Fibroblast of pulmonary artery (primary cell): ENCODE measurements at regions not wholly inside any gene's neighbourhood (a gene's known extent, or its start where the extent isn't known, plus 50 kb on each side); places are given as distances from the start of the nearest gene placed in this dataset.

ENCODE experiments used
- DNase-seq: peaks from one replicate; pipeline ENCODE4 v3.0.0-alpha.2; 2010; ENCODE audit warnings: low read depth
- H3K4me3 ChIP-seq: replicated peaks from 2 replicates; pipeline ENCODE4 v1.5.1; 2011; ENCODE audit warnings: low read depth, mild to moderate bottlenecking, control low read depth, low read length, moderate library complexity
- TF ChIP-seq, protein P1 (sequence below): IDR thresholded peaks from 2 replicates; pipeline ENCODE4 v1.5.1; 2011; ENCODE audit warnings: mild to moderate bottlenecking, control low read depth, low read length, inconsistent platforms; ENCODE audit errors: missing control alignments

GRCh38 chr4:15150631-15151030 is 148.3 kb downstream of the CPEB2 start:
- no peak overlapping the region for H3K4me3 ChIP-seq
- no peak for DNase-seq
- TF ChIP-seq, protein P1, sequence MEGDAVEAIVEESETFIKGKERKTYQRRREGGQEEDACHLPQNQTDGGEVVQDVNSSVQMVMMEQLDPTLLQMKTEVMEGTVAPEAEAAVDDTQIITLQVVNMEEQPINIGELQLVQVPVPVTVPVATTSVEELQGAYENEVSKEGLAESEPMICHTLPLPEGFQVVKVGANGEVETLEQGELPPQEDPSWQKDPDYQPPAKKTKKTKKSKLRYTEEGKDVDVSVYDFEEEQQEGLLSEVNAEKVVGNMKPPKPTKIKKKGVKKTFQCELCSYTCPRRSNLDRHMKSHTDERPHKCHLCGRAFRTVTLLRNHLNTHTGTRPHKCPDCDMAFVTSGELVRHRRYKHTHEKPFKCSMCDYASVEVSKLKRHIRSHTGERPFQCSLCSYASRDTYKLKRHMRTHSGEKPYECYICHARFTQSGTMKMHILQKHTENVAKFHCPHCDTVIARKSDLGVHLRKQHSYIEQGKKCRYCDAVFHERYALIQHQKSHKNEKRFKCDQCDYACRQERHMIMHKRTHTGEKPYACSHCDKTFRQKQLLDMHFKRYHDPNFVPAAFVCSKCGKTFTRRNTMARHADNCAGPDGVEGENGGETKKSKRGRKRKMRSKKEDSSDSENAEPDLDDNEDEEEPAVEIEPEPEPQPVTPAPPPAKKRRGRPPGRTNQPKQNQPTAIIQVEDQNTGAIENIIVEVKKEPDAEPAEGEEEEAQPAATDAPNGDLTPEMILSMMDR, result no peak

- TF ChIP-seq, protein P1, result no peak
- no peak overlapping the region for H3K4me3 ChIP-seq
- no peak for DNase-seq
Measured at GRCh38 chr4:15151033-15151432, 148.8 kb downstream of the CPEB2 start.

DNA sequence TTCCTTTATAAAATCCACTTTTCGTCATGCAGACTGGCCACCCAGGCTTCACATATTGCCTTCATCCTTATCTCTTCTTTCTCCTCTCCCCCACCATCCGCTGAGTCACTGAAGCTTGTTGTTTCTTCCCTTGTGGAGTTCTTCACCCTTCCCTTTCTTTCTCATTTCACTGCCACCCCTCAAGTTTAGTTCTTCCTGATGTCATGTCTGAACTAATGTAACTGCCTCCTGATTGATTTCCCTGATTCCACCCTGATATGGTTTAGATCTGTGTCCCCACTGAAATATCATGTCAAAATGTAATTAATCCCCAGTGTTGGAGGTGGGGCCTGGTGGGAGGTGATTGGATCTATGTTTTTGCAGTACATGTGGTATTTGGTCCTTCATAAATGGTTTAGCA is 151.4 kb downstream of the CPEB2 start:
- no peak overlapping the region for H3K4me3 ChIP-seq
- DNase-seq, result peak; percentile 70
- TF ChIP-seq, protein P1, result no peak

GRCh38 chr4:15158406-15159091 is 156.3 kb downstream of the CPEB2 start:
- TF ChIP-seq, protein P1, result no peak
- no peak overlapping the region for H3K4me3 ChIP-seq
- DNase-seq, result no peak

DNA sequence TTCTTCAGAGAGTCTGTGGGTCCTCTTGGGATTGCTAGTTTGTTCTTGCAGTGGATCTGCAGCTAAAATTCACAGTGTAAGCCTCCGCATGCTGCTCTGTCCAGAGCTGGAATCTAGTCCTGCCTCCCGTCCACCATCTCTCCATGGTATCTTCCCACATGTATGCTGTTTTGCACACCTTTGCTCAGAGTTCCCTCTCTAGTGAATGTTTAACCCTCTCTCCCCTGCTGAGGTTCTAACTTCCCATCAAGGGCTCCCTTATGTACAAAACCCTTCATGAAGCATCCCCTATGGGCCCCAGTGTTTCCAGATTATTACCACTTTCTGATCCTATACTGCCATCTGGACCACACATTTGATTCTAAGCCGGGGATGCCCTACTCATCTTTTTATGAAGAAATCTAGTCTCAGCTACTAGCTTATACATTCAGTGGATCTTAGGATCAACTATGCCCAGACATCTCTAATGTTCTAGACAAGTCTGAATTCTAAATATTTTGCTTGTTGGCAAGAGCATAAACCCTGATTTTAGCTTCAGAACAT is 157.3 kb downstream of the CPEB2 start:
- DNase-seq, result no peak
- TF ChIP-seq, protein P1, result no peak
- H3K4me3 ChIP-seq, result no peak overlapping the region

DNA sequence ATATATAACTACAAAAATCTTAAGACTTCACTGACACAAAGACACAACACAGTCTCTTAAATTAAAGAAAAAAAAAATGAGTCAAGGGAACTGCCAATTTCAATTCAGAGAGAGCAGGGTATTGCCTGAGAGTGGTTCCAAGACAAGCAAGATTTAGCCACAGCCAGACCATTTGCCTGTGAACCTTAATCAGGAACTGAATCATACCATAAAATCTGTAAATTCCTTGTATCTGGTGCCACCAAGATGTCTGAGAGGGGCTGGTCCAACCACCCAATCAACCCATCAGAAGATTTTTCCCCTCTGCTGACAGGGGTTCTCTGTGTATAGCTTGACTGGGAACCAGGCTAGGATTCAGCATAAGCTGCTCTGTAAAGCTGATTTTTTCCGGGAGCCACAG is 159.2 kb downstream of the CPEB2 start:
- no peak overlapping the region for H3K4me3 ChIP-seq
- TF ChIP-seq, protein P1, result no peak
- DNase-seq, result no peak

DNA sequence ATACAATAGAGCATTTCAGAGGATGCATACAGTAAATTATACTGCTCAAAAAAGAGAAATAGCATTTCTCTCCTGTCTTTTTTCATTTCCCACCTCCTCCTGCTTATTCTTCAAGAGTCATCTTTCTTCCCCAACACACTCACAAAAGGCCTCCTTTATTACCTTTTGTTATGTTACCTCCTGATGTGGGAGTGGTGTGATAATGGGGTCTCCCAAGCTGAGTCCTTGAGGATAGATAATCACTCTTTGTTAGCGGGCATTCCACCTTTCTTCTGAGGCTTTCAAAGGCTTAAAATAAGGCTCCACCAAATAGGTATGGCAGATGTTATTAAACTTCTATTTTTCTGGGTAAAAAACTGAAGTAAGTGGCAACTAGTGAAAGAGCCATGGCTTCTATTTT is 159.8 kb downstream of the CPEB2 start:
- TF ChIP-seq, protein P1, result no peak
- no peak for DNase-seq
- no peak overlapping the region for H3K4me3 ChIP-seq
